ENCODE measurements at regions not wholly inside any gene's neighbourhood (a gene's known extent, or its start where the extent isn't known, plus 50 kb on each side); places are given as distances from the start of the nearest gene placed in this dataset.
A peak's percentile ranks its signal among the peaks of the same experiment; 100 is the strongest.
"Not testable (repeated sequence)": the region's sequence is repeated elsewhere in the genome, so short reads cannot be mapped to it uniquely, and the experiment has no call there.

- DNase-seq (ENCODE audit: low spot score), result no peak
These were observed 274.9 kb upstream of the DNAJC19 start for GRCh38 chr3:181264486-181264885.

DNA sequence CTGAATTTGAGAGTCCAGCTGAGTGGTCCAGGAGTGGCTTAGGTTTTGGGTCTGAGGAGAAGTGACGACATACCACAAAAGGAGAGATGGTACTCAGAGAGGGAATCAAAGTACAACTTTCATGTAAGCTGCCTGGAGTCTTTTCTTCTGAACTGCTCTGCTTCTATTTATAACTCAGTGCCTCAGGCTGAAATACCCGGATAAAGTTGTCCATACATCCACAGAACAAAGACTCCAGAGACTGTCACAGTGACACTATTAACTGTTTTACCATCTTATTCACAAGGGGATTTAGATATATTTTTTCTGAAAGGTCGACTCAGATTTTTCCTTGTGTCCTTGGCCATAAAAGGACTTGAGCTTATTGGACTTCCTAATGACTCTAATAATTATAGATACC lies 264.3 kb upstream of the DNAJC19 start:
- no peak for DNase-seq (ENCODE audit: low spot score)

DNA sequence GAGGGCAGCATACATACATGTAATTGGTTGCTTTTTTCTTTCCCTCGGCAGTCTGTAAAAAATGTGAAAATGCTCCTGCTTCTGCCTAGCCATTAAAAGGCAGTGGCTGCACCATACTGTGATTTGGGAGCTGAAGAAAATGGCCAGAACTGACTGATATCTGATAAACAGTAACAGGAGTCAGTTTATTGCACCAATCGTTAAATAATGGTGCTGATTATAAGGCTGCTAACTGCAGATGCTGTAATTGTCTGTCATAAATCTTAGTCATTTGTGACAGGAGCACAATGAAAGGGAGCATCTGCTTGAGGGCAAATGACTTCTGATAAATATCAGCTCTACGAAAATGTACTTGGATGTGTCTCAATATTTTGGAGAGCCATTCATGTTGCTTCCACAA lies 263.1 kb upstream of the DNAJC19 start:
- DNase-seq (ENCODE audit: low spot score), result no peak

DNA sequence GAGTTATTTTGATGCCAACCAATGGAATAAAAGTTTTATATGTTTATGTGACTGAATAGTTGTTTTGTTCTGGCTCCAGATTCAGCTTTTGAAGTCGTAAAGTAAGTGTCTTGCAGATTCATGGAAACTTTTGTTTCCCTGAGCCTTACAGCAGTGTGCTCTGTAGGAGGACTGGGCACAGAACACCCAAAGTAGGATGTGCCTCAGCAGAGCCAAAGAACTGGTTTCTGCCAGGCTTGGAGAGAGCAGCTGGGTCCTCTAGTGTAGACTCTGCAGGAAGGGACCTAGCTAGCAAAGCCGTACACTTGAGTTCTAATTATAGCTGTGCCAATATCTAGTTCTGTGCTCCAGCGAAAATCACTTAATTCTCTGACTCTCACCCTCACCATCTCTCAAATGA lies 261.2 kb upstream of the DNAJC19 start:
- no peak for DNase-seq (ENCODE audit: low spot score)

DNA sequence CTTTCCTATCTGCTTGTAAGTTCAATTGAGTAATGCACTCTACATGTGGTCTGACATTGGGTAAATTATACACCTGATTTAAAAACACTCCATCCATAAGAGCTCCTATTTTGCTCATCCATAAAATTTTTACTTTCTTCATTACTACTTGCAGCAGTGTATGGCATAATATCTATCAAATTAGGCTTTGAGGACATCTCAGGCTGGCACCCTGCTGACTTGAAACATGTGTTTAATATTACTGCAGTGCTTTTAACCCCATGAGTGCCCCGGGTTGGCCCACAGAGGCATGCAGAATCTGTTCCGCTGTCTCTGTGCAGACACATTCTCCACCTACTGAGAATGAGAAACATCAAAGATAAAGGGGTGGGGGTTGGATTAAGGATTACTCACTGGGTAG lies 249.9 kb upstream of the DNAJC19 start:
- no peak for DNase-seq (ENCODE audit: low spot score)

- DNase-seq (ENCODE audit: low spot score), result no peak
These were observed 240.7 kb upstream of the DNAJC19 start for GRCh38 chr3:181230258-181230657.

DNA sequence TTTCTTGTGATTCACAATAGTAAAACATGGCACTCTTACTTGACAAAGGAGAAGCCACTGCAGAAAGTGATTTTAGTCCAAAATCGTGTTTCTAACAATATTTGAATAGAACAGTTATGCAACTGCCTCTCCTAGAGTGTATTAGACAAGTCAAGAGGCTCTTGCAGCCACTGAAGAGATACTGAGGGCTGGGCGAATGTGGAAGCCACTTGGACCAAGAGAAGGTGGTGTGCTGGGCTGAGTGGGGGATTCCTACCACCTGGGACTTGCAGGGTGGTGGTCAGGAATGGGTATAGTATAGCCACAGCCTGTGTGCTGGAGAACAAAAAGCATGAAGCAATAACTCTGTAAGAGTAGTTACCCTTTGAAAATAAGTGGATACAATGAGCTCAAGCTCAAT lies 223.8 kb upstream of the DNAJC19 start:
- no peak for DNase-seq (ENCODE audit: low spot score)

DNA sequence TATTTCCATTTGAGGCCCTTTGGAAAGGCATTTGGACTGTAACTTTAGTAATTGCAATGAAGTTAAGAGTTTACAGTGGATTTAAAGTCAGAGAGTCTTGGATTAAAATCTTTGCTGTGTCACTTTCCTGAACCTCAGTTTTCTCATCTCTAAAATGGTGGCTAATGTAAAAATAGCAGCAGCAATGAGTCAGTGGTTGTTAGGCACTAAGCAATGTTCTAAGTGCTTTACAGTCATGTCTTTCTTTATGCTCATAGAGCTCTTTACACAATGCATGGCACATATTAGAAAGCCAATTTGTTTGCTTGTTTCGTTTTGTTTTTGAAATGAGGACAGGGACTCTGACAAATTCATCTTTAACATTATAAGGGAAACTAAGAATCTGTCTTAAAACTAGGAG lies 222.7 kb upstream of the DNAJC19 start:
- DNase-seq (ENCODE audit: low spot score), result no peak

DNA sequence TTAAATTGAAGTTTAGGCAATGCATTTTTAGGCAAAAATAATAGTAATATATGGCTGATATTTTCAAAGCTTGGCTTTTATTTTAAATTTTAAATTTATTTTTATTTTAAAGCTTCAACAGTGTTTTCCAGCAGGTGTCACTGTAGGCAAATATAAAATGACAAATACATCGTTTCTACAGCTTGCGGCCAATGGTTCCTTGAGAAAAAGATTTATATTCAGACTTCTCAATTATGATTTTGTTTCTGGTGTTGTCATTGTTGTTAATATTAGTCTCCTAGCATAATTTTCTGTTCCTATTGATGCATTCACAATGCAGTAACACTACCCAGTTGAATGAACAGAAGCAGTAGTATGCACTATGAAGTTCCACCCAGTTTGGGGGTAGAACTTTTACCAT lies 220.7 kb upstream of the DNAJC19 start:
- DNase-seq (ENCODE audit: low spot score), result no peak

GRCh38 chr3:181189556-181189955 lies 200.0 kb upstream of the DNAJC19 start:
- DNase-seq (ENCODE audit: low spot score), result no peak

GRCh38 chr3:181183764-181184163 lies 194.2 kb upstream of the DNAJC19 start:
- no peak for DNase-seq (ENCODE audit: low spot score)

- not testable (repeated sequence) for DNase-seq (ENCODE audit: low spot score)
These were observed 193.5 kb upstream of the DNAJC19 start for GRCh38 chr3:181183057-181183456.

- DNase-seq (ENCODE audit: low spot score), result no peak
These were observed 189.5 kb upstream of the DNAJC19 start for GRCh38 chr3:181178991-181179390.

- DNase-seq (ENCODE audit: low spot score), result peak; percentile 74
These were observed 187.1 kb upstream of the DNAJC19 start for GRCh38 chr3:181176601-181177000.

DNA sequence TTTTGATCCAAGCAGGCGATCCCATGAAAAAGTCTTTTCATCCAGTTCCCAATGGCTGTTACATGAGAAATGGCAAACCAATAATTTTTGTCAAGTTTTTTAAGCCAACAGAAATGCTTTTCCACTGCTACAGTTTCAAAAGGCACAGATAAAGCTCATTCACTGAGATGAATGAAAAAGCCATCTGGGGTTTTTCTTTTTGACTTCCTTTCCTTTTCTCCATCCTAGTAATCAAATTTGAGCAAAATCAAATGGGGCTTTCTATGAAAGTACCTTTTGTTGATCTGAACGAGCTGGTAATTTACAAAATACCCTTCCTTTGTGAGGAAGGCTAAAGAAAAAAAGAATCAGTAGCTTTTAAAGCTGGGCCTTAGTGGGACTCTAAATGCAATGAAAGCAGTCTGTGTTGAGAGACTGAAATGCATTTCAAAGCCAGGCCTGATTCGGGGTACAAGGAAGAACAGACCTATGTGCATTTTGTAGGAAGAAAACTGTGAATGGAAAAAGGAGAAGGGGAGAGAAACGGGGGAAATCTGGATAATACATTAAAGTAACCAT lies 185.2 kb upstream of the DNAJC19 start:
- no peak for DNase-seq (ENCODE audit: low spot score)

- DNase-seq (ENCODE audit: low spot score), result no peak
These were observed 184.5 kb upstream of the DNAJC19 start for GRCh38 chr3:181174022-181174421.

GRCh38 chr3:181173227-181173626 lies 183.7 kb upstream of the DNAJC19 start:
- no peak for DNase-seq (ENCODE audit: low spot score)

GRCh38 chr3:181134873-181135272 lies 145.3 kb upstream of the DNAJC19 start:
- DNase-seq (ENCODE audit: low spot score), result no peak

DNA sequence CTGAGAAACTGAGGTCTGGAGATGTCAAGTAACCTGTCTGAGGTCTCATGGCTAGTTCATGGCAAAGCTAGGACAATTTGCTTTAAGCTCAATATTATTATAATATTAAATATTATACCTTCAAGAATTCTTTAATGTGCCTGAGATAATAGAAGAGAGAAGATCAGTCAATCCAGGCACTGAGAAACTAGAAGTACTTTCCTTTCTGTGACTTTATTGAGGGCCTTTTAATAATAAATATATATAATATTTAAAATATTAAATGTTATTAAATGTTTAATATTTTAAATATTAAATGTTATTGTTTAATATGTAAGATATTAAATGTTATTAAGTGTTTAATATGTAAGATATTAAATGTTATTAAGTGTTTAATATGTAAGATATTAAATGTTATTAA lies 144.3 kb upstream of the DNAJC19 start:
- DNase-seq (ENCODE audit: low spot score), result no peak

DNA sequence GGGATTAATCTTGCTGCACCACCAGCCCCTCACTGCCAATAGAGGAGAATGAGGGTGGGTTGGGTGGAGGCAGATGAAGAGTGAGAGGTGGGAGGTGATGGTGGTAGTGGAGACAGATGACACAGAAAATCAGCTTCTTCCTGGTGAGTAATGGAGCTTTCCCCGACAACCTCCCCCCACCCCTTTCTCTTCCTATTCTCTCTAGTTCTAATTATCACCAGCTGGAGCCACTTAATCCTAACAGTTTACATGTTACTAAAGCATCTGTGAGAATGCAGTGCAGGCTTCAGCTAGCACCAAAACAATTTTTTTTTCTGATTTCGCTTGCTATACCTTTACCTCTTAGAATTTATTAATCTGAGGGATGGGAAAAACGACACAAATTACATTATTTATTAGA lies 116.1 kb upstream of the DNAJC19 start:
- no peak for DNase-seq (ENCODE audit: low spot score)

DNA sequence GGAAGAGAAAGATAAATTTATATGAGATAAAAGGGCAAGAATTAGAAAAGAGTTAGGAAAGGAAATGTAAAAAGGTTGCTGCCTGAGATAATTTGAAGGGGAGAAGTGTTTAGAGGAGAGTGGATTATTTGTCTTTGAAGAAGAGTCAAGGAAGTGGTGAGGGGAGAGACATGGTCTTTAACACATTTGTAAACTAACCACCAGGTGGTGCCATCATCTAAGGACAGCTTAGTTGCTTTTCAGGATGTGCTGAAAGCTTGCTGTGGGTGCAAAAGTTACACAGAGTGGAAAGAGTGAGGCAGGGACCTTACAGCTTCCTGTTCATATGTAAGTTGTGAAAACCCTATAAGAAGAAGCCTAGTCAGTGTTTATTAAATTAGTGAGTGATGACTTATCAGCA lies 114.1 kb upstream of the DNAJC19 start:
- DNase-seq (ENCODE audit: low spot score), result no peak

DNA sequence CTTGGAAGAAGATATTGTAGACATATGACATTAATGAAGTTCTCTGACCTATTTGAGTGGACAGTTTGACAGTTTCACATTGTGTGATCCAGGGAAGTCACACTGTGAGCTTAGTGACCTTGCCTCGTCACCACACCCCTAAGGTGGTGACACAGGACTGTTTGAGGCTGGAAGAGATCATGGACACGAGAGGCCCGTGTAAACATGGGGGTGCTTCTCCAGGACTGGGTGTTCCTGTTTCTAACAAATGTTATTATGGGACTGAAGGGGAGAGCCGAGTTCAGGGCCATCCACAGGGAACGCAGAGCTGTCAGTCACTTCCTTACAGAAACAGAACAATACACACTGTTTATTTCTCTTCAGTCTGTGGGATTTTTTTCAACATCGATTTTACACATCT lies 96.5 kb upstream of the DNAJC19 start:
- DNase-seq (ENCODE audit: low spot score), result no peak

DNA sequence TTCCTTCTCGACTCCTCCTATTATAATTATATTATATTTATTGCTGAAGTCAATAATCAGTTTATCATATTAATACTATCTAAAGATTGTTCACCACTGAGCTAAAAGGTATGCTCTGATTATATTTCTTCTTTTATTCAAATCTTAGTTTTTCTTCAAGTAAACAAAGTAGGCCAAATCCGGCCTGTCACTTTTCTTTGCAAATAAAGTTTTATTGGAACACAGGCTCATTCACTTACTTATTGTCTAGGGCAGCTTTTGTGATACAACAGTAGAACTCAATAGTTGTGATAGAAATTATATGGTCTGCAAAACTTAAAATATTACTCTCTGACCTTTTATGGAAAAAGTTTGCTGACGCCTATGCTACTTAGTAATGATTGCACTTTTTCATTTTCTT lies 92.4 kb upstream of the DNAJC19 start:
- no peak for DNase-seq (ENCODE audit: low spot score)

- DNase-seq (ENCODE audit: low spot score), result no peak
These were observed 87.0 kb upstream of the DNAJC19 start for GRCh38 chr3:181076558-181076957.

- DNase-seq (ENCODE audit: low spot score), result no peak
These were observed 85.6 kb upstream of the DNAJC19 start for GRCh38 chr3:181075098-181075497.

Data from left forelimb (tissue), 1 donor.